HG03139 (cell line): ENCODE measurements at regions not wholly inside any gene's neighbourhood (a gene's known extent, or its start where the extent isn't known, plus 50 kb on each side); places are given as distances from the start of the nearest gene placed in this dataset.

Experiments
- ATAC-seq: cut with Tn5 transposase; IDR thresholded peaks from one replicate; pipeline ENCODE4 v1.9.1; 2021; ENCODE audit not compliant: unreplicated experiment

DNA sequence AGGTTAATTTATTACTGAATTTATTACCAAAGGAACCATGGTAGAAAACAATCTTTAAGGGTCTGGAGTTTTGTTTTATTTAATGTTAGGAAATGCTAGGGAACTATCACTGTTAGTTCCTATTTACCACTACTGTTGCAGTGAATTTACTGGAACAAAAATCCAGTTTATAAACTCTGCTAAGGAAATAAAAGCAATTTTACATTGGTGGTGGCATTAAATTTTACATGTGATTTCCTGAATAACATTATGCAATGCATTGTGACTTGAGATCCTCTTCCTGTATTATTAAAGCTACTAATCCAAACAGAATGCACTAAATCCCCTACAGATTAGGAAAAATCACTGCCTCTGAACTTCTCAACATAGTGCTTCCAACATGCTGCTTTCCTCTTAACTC lies 599.5 kb upstream of the PTGER4 start:
- no peak for ATAC-seq

DNA sequence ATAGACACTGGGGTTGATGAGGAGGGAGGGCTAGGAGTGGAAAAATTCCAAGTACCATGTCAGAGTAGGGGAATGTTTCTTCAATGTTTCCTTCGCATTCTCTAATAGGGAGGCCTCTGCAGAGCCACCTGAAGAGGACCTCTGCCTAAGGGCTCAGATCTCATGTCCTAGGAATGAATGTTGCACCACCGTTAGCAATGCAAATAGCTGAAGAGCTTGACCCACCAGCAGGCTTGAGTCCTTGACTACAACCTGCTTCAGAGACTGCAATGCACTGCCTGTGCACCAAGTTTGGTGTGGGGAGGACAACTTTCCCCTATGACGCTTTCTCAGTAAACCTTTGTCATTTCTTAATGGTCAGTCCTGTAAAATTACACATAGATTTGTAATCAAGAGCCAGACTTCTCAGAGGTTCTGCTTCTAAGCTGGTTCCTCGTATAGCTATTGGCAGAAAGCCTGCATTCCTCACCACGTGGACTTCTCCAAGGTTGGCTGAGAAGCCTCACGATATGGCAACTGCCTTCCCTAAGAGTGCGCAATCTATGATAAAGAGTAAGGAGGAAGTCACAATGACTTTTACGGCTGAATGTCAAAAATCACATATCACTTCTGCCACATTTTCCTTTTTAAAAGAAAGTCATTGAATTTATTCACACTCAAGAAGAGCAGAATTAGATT lies 600.7 kb upstream of the PTGER4 start:
- no peak for ATAC-seq

DNA sequence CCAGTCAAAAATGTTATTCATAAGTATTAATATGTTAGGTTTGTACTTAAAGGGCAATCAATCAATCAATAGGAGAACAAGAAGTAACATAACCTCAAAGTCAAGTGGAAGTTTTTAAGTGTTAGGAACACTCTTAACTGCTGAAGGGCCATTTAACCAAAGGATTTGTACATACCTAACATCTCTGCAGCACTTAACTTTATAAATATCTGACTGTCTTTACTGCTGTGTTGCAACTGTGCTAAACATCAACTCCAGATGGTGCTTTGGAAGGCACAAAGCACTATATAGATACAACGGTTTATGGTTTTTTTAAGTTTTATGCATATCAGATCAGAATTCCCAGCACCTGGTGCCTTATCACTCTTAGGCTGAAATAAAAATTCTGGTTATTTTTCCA lies 604.9 kb upstream of the PTGER4 start:
- no peak for ATAC-seq

DNA sequence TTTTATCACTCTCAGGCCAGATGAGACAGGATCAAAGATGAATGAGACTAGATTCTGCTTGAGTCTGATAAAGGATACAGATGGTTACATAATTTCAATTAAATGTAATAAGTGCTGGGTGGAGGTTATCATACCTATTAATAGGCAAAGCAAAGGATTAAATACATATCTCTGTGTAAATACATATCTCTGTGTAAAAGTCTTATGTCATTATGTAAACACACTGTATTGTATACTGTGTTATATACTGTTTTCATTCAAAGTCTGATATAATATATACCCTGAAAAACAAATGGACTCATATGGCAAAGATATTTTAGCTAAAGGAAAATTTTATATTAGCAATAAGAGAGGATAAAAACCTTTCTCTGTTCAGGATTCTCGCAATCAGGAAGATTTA lies 605.8 kb upstream of the PTGER4 start:
- ATAC-seq: no peak

DNA sequence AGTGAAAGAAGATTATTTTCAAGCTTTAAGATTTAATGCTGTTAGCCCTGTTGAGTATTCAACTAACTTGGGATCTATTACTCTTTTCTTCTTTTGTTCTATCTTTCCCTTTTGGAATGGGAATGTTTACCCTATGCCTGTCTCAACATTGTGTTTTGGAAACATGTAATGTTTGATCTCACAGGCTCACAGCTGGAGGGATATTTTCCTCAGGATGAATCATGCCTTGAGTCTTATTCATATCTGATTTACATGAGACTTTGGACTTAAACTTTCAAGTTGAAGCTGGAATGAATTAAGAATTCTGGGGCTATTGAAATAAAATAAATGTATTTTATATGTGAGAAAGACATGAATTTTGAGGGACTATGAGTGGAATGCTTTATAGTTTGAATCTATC lies 607.8 kb upstream of the PTGER4 start:
- ATAC-seq: no peak

DNA sequence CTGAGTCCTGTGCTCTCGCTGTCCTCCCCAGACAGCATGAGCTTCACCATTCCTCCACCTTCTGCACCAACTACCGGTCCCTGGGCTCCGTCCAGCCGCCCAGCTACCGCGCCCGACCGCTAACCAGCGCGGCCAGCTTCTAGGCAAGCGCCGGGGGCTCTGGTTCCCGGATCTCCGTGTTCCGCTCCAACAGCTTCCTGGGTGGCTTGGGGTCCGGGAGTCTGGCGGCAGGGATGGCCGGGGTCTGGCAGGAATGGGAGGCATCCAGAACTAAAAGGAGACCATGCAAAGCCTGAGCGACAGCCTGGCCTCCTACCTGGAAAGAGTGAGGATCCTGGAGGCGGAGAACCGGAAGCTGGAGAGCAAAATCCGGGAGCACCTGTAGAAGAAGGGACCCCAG lies 613.1 kb upstream of the PTGER4 start:
- no peak for ATAC-seq

DNA sequence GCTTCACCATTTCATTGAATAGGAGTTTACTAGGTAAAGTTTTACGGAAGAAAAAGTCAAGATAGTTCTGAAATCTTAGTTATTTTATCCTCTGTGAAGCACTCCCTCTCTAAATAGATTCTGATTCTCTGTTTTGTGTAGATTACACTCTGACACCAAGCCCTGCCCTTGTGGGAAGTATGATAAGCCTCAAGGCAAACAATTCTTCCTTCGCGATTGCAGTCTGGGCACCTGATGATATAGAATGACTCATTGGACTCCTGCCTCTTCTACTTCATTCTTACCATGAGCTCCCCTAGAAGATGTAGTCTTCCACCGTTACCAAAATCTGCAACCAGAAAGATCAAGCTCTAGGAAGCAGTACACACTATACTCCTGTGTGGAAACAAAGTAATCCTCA lies 626.9 kb upstream of the PTGER4 start:
- no peak for ATAC-seq

DNA sequence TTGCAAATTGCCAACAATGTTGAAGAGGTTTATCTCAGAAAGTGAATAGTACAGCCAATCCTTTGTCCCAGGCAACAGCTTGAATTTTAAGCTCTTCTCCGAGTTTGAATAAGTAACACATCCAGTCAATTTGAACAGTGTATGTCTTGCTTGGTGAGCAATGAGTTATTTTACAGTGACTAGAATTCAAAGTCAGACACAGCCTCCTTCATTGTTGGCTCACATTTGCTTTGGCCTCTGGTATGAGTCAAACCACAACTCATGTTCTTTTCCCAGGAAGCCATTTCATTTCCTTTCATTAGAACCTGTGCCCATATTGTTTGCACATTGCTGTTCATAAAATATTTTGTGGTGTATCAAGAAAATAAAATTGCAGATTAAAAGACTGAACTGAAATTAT lies 622.0 kb upstream of the DAB2 start:
- ATAC-seq: no peak

DNA sequence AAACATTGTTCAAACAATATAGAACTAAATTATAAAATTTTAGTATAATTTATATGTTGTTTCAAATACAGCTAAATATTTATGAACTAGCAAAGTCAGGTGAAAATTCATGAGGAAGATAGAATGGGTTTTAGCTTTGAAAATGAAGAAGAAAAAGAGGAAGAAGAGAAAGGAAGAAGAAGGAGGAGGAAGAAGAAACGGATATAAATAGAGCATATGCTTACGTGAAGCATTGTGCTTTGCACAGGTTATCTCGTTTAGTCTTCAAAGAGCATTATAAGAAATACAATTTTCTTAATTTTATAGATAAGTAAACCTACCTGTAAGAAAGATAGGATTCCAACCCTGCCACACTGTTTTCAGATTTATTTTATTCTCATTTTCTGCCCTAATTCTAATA lies 620.6 kb upstream of the DAB2 start:
- no peak for ATAC-seq

DNA sequence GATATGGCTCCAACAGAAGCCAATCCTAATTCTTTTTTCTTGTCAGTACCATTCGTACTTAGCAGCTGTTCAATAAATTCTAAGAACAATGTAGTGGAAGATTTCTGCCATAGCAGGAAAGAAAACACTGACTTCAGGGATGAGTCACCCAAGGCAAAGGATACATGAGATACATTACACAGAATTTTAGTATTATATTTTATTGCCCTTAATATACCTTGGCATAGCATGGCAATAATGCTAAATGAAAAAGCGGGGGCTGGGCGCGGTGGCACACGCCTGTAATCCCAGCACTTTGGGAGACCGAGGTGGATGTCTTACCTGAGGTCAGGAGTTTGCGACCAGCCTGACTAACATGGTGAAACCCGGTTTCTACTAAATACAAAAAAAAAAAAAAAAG lies 619.1 kb upstream of the DAB2 start:
- ATAC-seq: no peak

DNA sequence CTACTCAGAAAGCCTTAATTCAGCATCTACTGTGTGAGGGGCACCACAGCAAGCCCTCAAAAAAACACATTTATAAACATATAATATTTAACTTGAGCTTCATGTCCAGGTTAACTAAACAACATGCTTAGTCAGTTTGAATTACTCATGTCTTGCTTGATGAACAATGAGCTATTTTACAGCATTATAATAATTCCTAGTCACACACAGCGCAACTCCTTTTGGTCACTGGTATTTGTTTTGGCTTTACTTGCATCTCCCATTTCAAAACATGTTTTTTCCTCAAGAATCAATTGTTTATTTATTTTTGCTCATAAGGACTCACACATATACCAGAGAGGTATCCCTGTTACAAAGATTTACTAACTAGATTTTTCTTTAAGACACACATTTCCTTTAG lies 616.7 kb upstream of the DAB2 start:
- no peak for ATAC-seq

DNA sequence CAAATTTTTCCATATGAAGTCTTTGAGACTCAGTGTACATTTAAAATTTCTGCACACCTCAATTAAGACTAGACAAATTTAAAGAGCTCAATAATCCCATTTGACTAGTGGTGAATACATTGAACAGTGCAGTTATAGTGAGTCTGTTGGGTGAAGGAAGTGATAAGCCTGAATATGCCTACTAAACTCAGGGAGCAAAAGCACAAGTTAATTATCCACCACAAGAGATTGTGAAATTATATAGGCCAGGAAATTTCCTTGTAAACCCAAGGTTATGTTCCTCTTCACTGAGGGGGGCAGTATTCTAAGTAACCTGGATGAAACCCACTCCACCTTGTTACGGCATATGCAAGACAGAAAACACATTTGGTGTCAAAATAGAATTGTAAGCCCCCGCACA lies 612.9 kb upstream of the DAB2 start:
- ATAC-seq: no peak

DNA sequence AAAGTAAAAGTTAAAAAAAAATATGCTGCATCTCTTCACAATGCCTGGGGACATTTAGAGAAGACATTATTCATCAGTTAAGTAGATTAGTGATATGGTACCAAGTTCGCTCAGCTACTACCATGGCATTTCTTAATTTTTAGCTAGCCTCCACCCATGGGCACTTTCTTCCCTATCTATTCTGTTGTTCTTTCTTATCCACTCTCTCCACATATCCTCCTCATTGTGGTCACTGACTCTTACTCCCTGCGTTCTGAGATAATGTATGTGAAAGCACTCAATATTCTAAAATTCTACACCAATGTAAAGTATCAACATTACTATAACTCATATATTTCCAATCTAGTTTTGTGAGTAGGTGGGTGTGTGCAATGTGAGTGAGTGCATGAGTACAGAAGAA lies 609.7 kb upstream of the DAB2 start:
- no peak for ATAC-seq

DNA sequence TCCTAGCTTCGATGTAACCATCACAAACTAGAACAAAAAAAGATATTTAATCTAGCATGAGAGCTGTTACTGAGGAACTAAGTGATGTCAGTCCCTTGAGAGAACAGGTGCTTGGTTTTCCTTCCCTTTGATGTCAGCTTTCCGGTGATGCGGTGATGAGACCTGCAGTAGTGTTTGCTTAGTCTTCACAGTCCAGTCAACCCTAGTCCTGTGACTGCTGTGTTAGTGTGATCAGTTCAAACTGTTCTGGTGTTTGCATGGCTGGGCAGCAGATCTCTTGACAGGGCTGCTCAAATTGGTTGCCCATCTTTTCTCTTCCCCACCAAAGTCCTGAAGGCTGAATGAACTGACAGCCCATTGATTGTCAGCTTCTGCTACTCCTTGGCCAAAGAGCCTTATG lies 608.6 kb upstream of the DAB2 start:
- peak; percentile 95 for ATAC-seq

DNA sequence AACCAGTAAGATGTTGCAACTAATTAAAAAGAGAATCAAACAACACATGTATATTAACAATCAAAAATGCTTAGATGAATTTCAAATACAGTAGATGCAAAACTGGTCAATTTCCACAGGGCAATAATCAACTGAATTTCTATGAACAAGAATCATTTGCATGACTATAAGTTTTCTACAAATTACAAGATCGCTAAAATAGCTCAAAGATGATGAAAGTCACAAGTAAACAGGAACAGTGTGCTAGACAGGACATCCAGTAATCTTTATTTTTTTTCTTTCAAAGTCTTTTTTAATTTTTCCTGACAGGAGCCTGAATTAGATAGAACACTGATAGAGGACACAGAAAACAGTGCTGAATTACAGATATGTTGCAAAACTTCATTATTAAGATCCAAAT lies 608.2 kb upstream of the DAB2 start:
- ATAC-seq: peak; percentile 12

DNA sequence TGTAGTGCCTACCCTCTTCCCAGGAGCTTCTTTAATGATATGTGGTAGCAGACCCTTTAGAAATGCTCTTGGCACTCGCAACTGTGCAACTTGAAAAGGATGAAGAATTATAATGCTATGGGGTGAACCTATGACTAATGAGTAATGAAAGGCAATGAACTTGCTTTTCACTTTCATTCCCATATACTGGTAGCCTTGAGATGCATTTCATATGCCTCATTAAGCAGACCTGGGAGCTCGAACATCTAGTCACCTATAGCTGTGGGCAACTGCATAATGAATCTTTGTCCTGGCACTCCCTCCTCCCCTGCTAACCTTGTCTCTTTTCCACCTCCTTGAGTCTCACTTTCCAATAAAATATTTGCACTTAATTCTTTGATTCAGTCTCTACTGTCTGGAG lies 605.9 kb upstream of the DAB2 start:
- no peak for ATAC-seq

DNA sequence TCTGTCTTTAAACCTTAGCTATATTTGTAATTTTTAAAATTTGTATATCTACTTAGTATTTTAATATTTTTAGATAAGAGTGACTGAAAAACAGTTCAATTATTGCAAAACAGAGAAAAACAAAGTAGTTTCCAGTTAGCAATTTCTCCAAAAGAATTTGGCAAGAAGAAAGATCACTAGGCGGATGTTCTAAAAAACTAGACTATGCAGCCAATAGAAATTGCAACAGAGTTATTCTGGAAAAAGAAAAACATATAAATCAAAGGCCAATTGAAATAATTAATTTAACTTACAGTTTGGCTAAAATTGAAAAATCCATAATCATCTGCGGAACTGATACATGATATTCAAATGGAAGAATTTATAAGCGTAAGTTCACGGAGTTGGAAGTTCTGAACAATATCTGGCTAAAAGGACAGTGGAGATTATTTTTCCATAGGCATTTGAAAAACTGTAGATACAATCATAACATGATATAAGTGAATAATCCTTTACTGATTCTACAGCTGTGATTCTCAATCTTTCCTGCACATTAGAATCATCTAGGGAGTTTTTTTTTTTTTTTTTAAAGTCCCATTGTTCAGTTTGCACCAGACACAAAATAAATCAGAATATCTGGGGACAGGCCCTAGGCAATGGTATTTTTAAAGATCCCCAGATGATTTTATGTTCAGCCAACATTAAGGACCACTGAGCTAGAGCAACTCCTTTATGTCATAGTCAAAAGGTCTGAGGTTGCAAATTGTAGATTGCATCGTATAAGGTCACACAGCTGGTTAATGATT lies 605.1 kb upstream of the DAB2 start:
- ATAC-seq: no peak

DNA sequence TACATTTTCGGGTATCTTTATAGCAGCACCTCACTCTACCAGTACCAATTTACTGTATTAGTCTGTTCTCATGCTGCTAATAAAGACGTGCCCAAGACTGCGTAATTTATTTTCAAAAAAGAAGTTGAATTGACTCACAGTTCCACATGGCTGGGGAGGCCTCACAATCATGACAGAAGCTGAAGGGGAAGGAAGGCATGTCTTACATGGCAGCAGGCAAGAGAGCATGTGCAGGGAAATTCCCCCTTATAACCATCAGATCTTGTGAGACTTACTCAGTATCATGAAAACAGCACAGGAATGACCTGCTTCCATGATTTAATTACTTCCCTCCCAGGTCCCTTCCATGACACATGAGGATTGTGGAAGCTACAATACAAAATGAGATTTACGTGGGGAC lies 602.6 kb upstream of the DAB2 start:
- ATAC-seq: no peak

DNA sequence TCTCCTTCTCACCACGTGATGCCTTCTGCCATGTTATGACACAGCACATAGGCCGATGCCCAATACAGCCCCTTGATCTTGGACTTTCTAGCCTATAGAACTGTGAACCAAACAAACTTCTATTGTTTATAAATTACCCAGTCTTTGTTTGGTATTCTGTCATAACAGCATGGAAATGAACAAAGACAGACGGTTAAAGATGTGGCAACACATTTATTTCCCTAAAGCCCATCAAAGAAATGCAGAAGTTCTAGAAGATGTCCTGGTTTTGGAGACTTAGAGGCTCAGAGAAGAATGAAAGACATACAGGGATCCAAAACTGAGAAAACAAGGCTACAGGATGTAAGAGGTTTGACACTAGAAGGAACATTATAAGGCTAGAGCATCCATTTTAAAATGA lies 600.8 kb upstream of the DAB2 start:
- no peak for ATAC-seq

DNA sequence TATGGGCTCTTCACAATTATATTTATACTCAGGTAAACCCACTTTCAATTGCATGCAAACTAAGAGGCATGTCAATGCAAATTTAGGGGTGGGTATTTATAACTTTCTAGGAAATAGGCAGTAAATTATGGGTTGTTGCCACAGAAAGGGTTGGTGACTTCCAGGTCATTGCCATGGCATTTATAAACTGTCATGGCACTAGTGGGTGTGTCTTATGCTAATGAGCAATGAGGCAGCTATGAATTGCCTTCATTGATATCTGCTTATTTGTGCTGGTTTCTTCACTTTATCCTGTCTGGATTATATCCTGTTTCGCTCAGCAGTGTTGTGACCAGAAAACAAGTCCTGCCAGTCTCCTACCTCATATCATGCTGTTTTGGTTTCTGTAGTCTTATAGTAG lies 597.3 kb upstream of the DAB2 start:
- no peak for ATAC-seq

DNA sequence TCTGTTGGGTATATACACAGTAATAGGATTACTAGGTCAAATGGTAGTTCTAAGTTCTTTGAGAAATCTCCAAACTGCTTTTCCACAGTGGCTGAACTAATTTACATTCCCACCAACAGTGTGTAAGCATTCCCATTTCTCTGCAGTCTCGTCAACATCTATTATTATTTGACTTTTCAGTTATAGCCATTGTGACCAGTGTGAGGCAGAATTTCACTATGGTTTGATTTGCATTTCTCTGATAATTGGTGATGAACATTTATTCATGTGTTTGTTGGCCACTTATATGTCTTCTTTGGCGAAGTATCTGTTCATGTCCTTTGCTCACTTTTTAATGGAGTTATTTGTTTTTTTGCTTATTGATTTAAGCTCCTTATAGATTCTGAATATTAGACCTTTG lies 596.2 kb upstream of the DAB2 start:
- ATAC-seq: no peak

DNA sequence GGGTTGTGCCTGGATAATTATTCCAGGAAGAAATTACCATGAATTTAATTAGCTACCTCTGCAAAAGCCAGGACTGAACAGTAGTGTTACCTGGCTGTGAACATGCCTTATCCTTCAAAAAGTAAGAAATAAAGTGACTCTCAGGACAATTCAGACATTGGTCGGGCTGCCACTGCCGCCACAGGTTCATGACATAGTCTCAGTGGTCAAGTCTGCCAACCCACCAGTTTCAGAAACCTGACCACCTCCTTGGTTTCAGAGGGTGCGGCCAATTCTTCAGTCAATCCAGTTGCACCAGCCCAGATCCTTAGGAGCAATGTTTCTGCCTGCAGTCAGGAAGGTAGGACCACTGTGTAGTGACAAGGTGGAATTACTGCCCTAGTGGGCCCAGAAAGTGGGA lies 593.1 kb upstream of the DAB2 start:
- no peak for ATAC-seq

DNA sequence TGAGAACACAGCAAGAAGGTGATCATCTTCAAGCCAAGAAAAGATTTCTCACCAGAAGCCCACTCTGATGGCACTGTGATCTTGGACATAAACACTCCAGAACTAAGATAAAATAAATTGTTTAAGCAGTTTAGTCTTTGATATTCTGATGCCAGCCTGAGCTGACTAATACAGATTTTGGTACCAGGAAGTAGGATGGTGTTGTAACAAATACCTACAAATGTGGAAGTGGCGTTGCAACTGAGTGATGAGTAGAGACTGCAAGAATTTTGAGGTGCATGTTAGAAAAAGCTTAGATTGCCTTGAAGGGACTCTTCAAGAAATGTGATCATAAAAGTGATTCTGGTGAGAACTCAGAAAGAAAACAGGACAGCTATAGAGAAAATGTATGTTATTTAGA lies 592.4 kb upstream of the DAB2 start:
- ATAC-seq: no peak
